GM19023 (cell line): ENCODE measurements at regions not wholly inside any gene's neighbourhood (a gene's known extent, or its start where the extent isn't known, plus 50 kb on each side); places are given as distances from the start of the nearest gene placed in this dataset.
"Not testable (repeated sequence)": the region's sequence is repeated elsewhere in the genome, so short reads cannot be mapped to it uniquely, and the experiment has no call there.

Experiments used
- ATAC-seq: cut with Tn5 transposase; IDR thresholded peaks from one replicate; pipeline ENCODE4 v1.9.1; 2021; ENCODE audit warnings: mild to moderate bottlenecking, moderate library complexity; ENCODE audit not compliant: unreplicated experiment

- ATAC-seq, result no peak
Observed at GRCh38 chr1:229159668-229160544, 111.0 kb upstream of the RAB4A start.

- no peak for ATAC-seq
Observed at GRCh38 chr1:229161740-229162139, 109.2 kb upstream of the RAB4A start.

GRCh38 chr1:229162825-229163515 lies 107.9 kb upstream of the RAB4A start:
- no peak for ATAC-seq

- ATAC-seq, result no peak
Observed at GRCh38 chr1:229164348-229164747, 106.6 kb upstream of the RAB4A start.

- no peak for ATAC-seq
Observed at GRCh38 chr1:229164836-229165735, 105.8 kb upstream of the RAB4A start.

GRCh38 chr1:229167318-229167717 lies 103.6 kb upstream of the RAB4A start:
- ATAC-seq, result no peak

DNA sequence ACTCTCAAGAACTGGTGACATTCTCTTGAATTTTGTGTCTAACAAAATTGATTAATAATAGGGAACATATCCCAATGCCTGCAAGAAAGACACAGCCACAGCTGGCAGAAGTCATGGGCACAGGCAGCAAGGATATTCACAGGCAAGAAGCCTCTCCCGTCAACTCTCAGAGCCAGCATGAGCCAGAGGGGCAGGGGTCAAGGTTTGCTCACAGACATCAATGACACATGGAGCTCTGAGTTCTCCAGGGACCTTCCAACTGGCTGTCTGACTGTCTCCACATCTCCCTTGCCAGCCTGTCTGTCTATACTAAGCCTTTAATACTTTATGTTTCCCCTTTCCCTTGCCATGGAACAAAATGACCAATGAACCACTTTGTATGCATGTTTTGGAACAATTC lies 101.5 kb upstream of the RAB4A start:
- no peak for ATAC-seq

GRCh38 chr1:229170274-229170673 lies 100.6 kb upstream of the RAB4A start:
- ATAC-seq, result no peak

DNA sequence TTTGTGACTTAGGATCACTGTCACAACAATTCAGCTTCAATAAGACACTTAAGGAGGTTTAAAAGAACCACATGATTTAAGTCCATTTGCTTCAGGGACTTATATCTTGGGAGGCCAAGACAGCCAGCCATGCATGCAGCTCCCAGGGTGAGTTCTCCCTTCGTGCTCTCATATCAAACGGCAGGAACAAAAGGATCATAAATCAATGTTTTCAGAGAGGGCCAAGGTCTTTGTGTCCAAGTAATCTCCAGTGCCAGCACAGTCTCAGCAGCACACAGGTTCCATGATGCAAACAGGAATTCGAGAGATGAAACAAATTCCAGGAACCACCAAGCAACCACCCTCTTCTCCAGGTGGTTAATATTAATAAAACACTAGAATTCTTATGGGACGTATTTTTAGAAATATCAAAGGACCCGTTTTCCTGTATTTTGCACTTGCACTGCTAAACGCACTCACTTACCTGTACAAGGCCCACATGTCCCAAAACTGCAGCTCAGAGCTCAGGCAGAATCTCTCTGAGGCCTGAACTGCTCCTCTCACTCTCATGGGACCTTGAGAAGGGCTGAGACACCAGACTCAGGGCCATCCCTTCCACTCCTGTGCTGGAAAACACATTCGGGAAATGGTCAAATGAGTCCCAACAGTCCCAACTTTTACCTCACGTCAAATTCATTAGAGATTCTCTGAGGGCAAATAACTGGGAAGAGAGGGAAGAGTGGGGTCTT lies 100.0 kb upstream of the RAB4A start:
- no peak for ATAC-seq

GRCh38 chr1:229171934-229172333 lies 99.0 kb upstream of the RAB4A start:
- no peak for ATAC-seq

DNA sequence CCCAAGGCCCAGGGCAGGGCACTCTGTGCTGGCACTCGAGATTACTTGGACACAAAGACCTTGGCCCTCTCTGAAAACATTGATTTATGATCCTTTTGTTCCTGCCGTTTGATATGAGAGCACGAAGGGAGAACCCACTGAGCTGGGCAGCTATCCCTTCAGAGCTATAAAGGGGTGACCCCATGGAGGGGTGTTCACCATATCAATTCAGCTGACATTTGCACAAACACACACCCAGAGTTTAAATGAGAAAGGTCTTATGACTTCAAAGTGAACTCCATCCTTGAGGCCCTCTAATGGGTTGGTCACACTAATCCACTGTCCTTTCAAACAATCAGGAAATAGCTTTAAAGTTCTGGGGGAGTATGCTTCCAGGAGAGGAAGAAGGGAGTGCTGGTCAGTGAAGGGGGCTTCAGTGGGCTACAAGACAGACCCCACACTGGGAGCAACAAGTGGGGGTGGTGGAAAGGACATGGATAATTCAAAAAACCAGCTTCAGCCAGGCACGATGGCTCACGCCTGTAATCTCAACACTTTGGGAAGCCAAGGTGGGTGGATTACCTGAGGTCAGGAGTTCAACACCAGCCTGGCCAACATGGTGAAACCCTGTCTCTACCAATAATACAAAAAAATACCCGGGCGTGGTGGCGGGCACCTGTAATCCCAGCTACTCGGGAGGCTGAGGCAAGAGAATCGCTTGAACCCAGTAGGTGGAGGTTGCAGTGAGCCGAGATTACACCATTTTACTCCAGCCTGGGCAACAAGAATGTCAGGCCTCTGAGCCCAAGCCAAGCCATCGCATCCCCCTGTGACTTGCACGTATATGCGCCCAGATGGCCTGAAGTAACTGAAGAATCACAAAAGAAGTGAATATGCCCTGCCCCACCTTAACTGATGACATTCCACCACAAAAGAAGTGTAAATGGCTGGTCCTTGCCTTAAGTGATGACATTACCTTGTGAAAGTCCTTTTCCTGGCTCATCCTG lies 97.1 kb upstream of the RAB4A start:
- not testable (repeated sequence) for ATAC-seq

DNA sequence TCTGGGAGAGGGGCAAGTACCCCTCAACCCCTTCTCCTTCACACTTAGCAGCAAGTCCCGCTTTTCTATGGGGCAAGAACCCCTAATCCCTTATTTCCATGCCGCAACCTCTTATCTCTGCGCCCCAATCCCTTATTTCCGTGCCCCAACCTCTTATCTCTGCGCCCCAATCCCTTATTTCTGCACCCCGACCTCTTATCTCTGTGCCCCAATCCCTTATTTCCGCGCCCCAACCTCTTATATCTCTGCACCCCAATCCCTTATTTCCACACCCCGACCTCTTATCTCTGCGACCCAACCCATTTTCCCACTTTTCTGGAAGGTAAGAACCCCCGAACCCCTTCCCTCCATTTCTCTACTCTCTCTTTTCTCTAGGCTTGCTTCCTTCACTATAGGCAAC lies 95.6 kb upstream of the RAB4A start:
- not testable (repeated sequence) for ATAC-seq

DNA sequence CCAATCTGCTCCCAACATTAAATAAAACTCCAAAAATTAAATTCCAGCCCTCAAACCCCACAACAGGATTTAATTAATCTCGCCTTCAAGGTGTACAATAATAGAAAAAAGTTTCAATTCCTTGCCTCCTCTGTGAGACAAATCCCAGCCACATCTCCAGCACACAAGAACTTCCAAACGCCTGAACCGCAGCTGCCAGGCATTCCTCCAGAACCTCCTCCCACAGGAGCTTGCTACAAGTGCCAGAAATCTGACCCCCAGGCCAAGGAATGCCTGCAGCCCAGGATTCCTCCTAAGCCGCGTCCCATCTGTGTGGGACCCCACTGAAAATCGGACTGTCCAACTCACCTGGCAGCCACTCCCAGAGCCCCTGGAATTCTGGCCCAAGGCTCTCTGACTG lies 94.5 kb upstream of the RAB4A start:
- not testable (repeated sequence) for ATAC-seq

DNA sequence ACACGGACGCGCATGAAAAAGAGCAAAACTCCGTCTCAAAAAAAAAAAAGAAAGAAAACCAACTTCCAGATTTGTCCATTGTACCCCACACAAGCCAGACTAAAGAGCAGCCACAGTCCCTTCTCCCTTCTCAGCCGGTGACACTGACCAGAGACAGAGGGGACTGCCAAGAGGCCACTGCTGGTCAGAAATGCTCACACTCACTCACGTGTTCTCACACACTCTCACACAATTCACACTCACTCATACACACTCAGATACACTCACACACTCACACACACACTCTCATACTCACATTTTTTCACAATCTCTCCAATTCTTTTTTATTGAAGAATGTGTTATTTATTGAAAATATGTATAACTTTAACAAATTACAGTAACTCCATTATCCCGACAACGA lies 90.8 kb upstream of the RAB4A start:
- no peak for ATAC-seq

- no peak for ATAC-seq
Observed at GRCh38 chr1:229181419-229181818, 89.5 kb upstream of the RAB4A start.

- no peak for ATAC-seq
Observed at GRCh38 chr1:229183588-229183987, 87.3 kb upstream of the RAB4A start.

- no peak for ATAC-seq
Observed at GRCh38 chr1:229184066-229184465, 86.8 kb upstream of the RAB4A start.

DNA sequence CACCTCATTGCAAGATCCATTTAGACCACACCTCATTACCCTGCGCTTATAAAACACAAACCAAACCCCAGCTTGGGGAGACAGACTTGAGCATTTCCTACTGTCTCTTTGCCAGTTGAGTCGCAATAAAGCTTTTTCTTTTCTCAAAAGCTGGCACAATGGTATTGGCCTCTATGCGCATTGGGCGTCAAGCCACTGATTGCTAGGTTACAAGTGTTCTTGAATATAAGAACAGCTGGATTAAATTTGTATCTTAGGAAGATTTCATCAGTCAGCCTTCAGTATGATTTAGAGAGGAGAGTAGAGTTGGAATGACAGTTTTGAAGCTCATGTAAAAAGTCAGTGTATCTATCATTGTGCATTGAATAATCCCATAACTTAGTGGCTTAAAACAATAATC lies 84.9 kb upstream of the RAB4A start:
- no peak for ATAC-seq

DNA sequence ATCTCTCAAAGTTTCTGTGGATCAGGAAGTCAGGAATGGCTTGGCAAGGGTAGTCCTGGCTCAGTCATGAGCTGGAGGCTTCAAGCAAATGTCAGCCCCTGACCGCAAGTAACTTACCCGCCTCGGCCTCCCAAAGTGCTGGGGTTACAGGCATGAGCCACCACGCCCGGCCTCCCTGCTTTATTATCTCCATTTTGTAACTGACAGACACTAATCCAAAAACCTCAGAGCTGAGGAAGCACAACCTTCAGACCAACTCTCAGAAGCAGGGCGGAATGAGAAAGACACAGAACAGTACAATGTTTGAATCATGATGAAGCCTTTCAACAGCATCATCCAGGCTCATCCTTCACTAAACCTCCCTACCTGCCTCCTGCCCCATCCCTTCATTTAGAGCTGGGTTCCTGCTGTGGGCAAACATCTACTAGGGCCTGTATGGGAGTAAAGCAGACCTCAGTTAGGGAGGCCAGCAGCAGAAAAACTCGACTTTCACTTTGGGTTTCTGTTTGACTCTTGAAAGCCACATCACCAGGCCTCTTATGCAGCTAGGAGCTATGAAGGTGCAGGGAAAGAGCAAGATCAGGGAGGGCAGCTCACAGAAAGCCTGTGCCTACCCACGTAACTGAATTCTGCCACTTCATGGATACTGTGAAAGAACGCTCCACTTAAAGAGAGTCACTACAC lies 84.4 kb upstream of the RAB4A start:
- ATAC-seq, result peak; percentile 87
